ENCODE measurements at regions not wholly inside any gene's neighbourhood (a gene's known extent, or its start where the extent isn't known, plus 50 kb on each side); places are given as distances from the start of the nearest gene placed in this dataset.

- no peak for DNase-seq
Observed at GRCh38 chr13:111954661-111955411, 112.1 kb upstream of the SOX1 start.

- no peak for DNase-seq
Observed at GRCh38 chr13:111955412-111956065, 111.4 kb upstream of the SOX1 start.

- DNase-seq = no peak
Observed at GRCh38 chr13:111956261-111957151, 110.4 kb upstream of the SOX1 start.

- no peak for DNase-seq
Observed at GRCh38 chr13:111957913-111958450, 109.0 kb upstream of the SOX1 start.

GRCh38 chr13:111958612-111959395, 108.1 kb upstream of the SOX1 start:
- DNase-seq = no peak

- DNase-seq = no peak
Observed at GRCh38 chr13:111960152-111960772, 106.7 kb upstream of the SOX1 start.

GRCh38 chr13:111961236-111961635, 105.7 kb upstream of the SOX1 start:
- no peak for DNase-seq

- no peak for DNase-seq
Observed at GRCh38 chr13:111961651-111962192, 105.2 kb upstream of the SOX1 start.

GRCh38 chr13:111962431-111962891, 104.5 kb upstream of the SOX1 start:
- no peak for DNase-seq

GRCh38 chr13:111963031-111963430, 103.9 kb upstream of the SOX1 start:
- no peak for DNase-seq

GRCh38 chr13:111964411-111965035, 102.4 kb upstream of the SOX1 start:
- no peak for DNase-seq

- DNase-seq = no peak
Observed at GRCh38 chr13:111965466-111966214, 101.3 kb upstream of the SOX1 start.

- DNase-seq = no peak
Observed at GRCh38 chr13:111966933-111967332, 100.0 kb upstream of the SOX1 start.

GRCh38 chr13:111967572-111968201, 99.3 kb upstream of the SOX1 start:
- DNase-seq = no peak

GRCh38 chr13:111968336-111969010, 98.5 kb upstream of the SOX1 start:
- no peak for DNase-seq

GRCh38 chr13:111969551-111970135, 97.3 kb upstream of the SOX1 start:
- DNase-seq = no peak

GRCh38 chr13:111970494-111971141, 96.3 kb upstream of the SOX1 start:
- no peak for DNase-seq
